Ovary (tissue), 7 donors: ENCODE measurements at regions not wholly inside any gene's neighbourhood (a gene's known extent, or its start where the extent isn't known, plus 50 kb on each side); places are given as distances from the start of the nearest gene placed in this dataset.
"Not testable (repeated sequence)": the region's sequence is repeated elsewhere in the genome, so short reads cannot be mapped to it uniquely, and the experiment has no call there.

ENCODE experiments used
- DNase-seq, 5 donors: peaks; one replicate each; pipeline ENCODE4 v3.0.0-alpha.2; 2019 to 2020
- H3K27ac ChIP-seq, 2 donors: fragments of 200-600 bp; one replicate each; pipeline versions ENCODE4 v1.5.1 to v1.8.0; 2019 to 2022
- H3K27me3 ChIP-seq: fragments of 200-600 bp; one replicate; pipeline ENCODE4 v1.8.0; 2022
- H3K36me3 ChIP-seq: fragments of 200-600 bp; sonication (generic); one replicate; pipeline ENCODE4 v1.5.1; 2019
- H3K4me1 ChIP-seq: one replicate; pipeline ENCODE4 v1.8.1; 2013; ENCODE audit warnings: mild to moderate bottlenecking, moderate library complexity; ENCODE audit not compliant: insufficient read depth
- H3K4me3 ChIP-seq: fragments of 200-600 bp; sonication (generic); one replicate; pipeline ENCODE4 v1.5.1; 2017
- H3K9me3 ChIP-seq, 2 donors: fragments of 200-600 bp in 1 of 2; sonication (generic) in 1 of 2; one replicate each; pipeline versions ENCODE4 v1.5.1 to v1.8.1; 2013 to 2019; ENCODE audit warnings: mild to moderate bottlenecking in 1 of 2, moderate library complexity in 1 of 2
- EP300 ChIP-seq: sonication (generic); formaldehyde crosslinking; IDR thresholded peaks from one replicate; pipeline ENCODE4 v1.6.1; 2017; ENCODE audit warnings: antibody characterized with exemption
- POLR2A ChIP-seq: fragments of 450-650 bp; IDR thresholded peaks from one replicate; pipeline ENCODE4 v1.6.1; 2017; ENCODE audit warnings: antibody characterized with exemption, mild to moderate bottlenecking, moderate library complexity
- WGBS, 3 donors: extraction: QIAGEN DNeasy Blood & Tissue Kit in 1 of 3; methylation state at CpG; one replicate each; pipeline versions ENCODE4 v1.1.5 to v1.1.7; 2013 to 2017; 5-methylcytosine and 5-hydroxymethylcytosine counted together
- intact Hi-C, 4 donors: fragments of 100-400 bp; cut with DNase I; formaldehyde crosslinking; loops; one replicate each; pipeline versions ENCODE4 v1.11.0 to v1.15.1; 2022 to 2023
- TF ChIP-seq, protein P1 (sequence below), 3 donors: fragments of 450-650 bp in 2 of 3; fragments of 200-600 bp in 1 of 3; IDR thresholded peaks; one replicate each; pipeline versions ENCODE4 v1.5.1 to v1.8.0; 2016 to 2022; ENCODE audit warnings: antibody characterized with exemption in 3 of 3, mild to moderate bottlenecking in 1 of 3
- donor health status: DM: no; HTN: no; CAD: no; lungs with moderate emphysema.
- donor health status: DM: no; HTN: no; CAD: no.
- donor health status: Bipolar disorder and iron deficiency.
- donor health status: DM: no; HTN: no; CAD: no.
- donor health status: DM: yes; HTN: yes; CAD: no.

DNA sequence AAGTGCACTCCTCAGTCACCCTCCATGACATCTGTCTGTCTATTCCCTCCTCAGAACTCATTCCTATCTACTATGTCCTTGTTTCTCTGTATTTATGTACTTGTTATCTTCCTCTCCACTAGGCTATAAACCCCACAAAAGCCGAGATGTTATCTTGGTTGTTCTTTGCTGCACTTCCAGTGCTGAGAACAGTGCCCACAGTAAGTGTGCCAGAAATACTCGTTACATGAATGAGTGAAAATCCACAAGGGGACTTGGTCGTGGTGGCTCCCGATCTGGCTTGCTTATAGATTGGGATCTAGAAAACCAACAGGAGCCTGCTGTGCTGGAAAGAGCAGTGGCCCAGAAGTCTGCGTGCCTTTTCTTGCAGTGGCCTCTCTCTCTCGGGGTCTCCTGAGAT is 111.9 kb upstream of the PRMT8 start:
- DNase-seq = no peak
- H3K27me3 ChIP-seq = no peaks in the 10 kb centered on the region
- H3K36me3 ChIP-seq = no peaks in the 10 kb centered on the region
- intact Hi-C loops = loop anchor here in 1 of 4 donors (5.0 kb wide), 1 partner anchor 752 kb away; no protein-coding TSS in a partner anchor
- no peak overlapping the region for H3K27ac ChIP-seq
- no peaks in the 10 kb centered on the region for H3K9me3 ChIP-seq
- peaks cover 4% of the 10 kb centered on the region for H3K4me1 ChIP-seq
- WGBS, 3 donors = 80 to 88% (median 82%) methylated on average over 6 of the region's 6 CpGs
- TF ChIP-seq POLR2A (no peak), EP300 (no peak)
- TF ChIP-seq, protein P1, sequence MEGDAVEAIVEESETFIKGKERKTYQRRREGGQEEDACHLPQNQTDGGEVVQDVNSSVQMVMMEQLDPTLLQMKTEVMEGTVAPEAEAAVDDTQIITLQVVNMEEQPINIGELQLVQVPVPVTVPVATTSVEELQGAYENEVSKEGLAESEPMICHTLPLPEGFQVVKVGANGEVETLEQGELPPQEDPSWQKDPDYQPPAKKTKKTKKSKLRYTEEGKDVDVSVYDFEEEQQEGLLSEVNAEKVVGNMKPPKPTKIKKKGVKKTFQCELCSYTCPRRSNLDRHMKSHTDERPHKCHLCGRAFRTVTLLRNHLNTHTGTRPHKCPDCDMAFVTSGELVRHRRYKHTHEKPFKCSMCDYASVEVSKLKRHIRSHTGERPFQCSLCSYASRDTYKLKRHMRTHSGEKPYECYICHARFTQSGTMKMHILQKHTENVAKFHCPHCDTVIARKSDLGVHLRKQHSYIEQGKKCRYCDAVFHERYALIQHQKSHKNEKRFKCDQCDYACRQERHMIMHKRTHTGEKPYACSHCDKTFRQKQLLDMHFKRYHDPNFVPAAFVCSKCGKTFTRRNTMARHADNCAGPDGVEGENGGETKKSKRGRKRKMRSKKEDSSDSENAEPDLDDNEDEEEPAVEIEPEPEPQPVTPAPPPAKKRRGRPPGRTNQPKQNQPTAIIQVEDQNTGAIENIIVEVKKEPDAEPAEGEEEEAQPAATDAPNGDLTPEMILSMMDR (IDR thresholded peaks at IDR 0.05) = no peak
- no peak overlapping the region for H3K4me3 ChIP-seq

DNA sequence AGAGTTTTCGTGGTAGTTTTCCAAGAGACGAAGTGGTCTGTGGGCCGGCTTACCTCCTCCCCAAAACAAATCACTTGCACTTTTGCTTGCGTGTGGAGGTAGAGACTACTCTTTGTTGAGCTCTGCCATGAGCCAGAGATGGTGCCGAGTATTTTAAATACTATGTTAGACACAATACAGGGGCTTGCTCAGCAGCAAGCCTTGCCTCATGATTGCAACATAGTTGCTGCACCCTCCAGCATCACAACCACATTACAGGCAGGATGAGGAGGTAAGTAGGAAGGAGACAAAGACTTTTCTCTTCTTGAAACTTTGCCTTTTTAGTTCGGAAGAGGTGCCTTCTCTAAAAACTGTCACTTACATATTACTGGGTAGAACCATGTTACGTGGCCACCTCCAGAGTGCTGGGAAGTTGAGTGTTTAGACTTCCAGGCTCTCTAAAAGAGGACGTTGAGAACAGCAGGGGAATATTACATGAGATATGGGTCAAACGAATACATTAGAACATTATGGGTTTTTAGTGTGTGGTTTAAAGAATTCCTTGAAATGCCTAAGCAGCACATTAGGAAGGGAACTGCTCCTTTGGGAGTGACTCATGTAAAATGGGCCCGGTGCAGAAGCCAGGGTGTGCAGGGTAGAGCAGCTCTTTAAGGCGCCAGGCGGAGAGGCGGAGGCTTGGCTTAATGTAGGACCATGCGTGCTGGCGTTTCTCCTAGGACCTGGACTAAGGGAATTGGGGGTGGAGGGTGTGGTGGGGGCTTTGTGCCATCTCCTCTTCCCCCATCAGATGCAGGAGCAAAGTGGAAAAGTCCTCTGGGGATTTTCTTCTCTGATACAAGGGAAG is 110.6 kb upstream of the PRMT8 start:
- TF ChIP-seq, protein P1 (IDR thresholded peaks at IDR 0.05) = no peak
- no peak for TF ChIP-seq POLR2A
- TF ChIP-seq EP300 = no peak
- H3K9me3 ChIP-seq = no peaks in the 10 kb centered on the region
- H3K27ac ChIP-seq = peak overlapping the region in 1 of 2 donors; percentile 40
- H3K27me3 ChIP-seq = no peaks in the 10 kb centered on the region
- H3K4me1 ChIP-seq = peaks cover 4% of the 10 kb centered on the region
- intact Hi-C loops = no loop called here
- no peak overlapping the region for H3K4me3 ChIP-seq
- H3K36me3 ChIP-seq = no peaks in the 10 kb centered on the region
- peak in 3 of 5 donors; percentile 18 to 50 (median 26) for DNase-seq
- 54 to 58% (median 56%) methylated on average over 15 of the region's 15 CpGs for WGBS, 3 donors

DNA sequence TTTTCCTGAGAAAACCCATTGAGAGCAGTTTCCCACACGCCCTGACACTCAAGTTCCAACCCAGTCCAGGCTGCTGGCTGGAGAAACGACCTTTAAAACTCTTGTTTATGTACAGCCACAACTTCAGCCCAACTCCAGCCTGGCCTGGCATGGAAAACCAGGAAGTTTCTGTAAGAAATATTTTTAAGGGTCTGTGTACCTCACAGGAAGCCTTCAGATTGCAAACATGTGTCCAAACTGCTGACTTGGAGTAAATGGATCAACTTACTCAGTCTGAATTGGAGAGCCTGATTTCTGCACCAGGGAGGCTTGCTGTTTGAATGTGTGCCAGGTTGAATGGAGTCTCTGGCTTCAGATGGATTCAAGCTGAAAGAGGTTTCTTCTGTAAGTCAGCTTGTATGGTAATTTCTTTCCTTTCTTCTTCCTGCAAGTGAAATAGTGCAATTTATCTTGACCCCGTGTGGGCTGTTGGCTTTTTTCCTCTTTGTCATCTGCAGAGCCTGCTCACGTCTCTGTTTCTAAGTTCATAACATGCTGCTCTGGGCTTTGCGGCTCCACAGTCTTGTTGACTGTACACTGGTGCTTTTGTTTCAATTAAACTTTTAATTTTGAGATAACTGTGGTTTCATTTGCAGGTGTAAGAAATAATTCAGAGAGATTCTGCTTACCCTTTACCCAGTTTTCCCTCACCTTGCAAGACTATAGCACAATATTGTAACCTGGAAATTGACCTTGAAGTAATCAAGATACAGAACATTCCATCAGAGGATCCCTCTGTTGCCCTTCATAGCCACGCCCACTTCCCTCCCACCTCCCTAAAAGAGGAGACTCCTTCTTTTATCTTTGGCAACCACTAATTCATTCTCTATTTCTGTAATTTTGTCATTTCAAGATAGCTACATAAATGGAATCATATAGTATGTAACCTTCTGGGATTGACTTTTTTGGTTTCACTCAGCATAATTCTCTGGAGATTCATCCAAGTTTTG is 109.7 kb upstream of the PRMT8 start:
- 4 to 6% (median 4%) methylated on average over 6 of the region's 6 CpGs for WGBS, 3 donors
- intact Hi-C loops = no loop called here
- TF ChIP-seq POLR2A = no peak
- no peak for TF ChIP-seq EP300
- TF ChIP-seq, protein P1 (IDR thresholded peaks at IDR 0.05) = no peak
- Histone ChIP-seq H3K9me3 (no peaks in the 10 kb centered on the region), H3K4me3 (no peak overlapping the region), H3K4me1 (peaks cover 4% of the 10 kb centered on the region), H3K36me3 (no peaks in the 10 kb centered on the region), H3K27ac (peak overlapping the region in 1 of 2 donors; percentile 7), H3K27me3 (no peaks in the 10 kb centered on the region)
- peak in 4 of 5 donors; percentile 32 to 54 (median 38) for DNase-seq

DNA sequence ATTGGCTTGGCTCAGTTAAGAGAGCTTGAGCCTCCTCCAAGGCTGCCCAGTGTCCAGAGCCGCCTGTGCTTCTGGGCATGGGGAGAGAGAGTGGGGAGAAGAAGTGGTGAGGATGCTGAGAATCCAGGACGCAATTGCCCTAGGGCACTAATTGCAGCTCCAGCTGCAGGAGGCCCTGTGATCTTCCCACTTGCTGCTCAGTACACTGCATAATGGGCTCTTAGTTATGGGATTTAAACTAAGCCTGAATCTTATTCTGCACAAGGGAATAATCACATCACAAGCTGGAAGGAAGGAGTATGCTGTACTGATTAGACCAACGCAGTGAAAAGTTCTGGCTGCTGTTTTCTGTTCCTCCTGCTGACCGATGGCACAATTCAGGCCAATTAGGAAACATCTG is 101.0 kb upstream of the PRMT8 start:
- Histone ChIP-seq H3K36me3 (no peaks in the 10 kb centered on the region), H3K4me1 (no peaks in the 10 kb centered on the region), H3K4me3 (no peak overlapping the region), H3K27me3 (no peaks in the 10 kb centered on the region), H3K27ac (no peak overlapping the region), H3K9me3 (no peaks in the 10 kb centered on the region)
- intact Hi-C loops = no loop called here
- no peak for TF ChIP-seq POLR2A
- TF ChIP-seq, protein P1 (IDR thresholded peaks at IDR 0.05) = no peak
- no peak for TF ChIP-seq EP300
- no peak for DNase-seq
- 49 to 64% (median 54%) methylated on average over 4 of the region's 4 CpGs for WGBS, 3 donors

DNA sequence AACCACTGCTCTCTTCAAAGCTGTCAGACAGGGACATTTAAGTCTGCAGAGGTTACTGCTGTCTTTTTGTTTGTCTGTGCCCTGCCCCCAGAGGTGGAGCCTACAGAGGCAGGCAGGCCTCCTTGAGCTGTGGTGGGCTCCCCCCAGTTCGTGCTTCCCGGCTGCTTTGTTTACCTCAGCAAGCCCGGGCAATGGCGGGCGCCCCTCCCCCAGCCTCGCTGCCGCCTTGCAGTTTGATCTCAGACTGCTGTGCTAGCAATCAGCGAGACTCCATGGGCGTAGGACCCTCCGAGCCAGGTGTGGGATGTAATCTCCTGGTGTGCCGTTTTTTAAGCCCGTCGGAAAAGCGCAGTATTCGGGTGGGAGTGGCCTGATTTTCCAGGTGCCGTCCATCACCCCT is 93.4 kb upstream of the PRMT8 start:
- DNase-seq, H3K27me3 ChIP-seq, H3K27ac ChIP-seq, H3K36me3 ChIP-seq, H3K4me1 ChIP-seq, H3K9me3 ChIP-seq, intact Hi-C loops, H3K4me3 ChIP-seq: not testable (repeated sequence)
- 16% methylated on average over 15 to 16 of the region's 16 CpGs for WGBS, 3 donors
